G401.6 (cell line): ENCODE measurements at regions not wholly inside any gene's neighbourhood (a gene's known extent, or its start where the extent isn't known, plus 50 kb on each side); places are given as distances from the start of the nearest gene placed in this dataset.

Source experiments
- FAIRE-seq: peaks from 2 replicates; lab custom pipeline; 2012; peaks lifted over from hg19 to GRCh38; lab: Jason Lieb, UNC

- FAIRE-seq = no peak
Observed at GRCh38 chr4:138310991-138311390, 68.8 kb upstream of the SLC7A11 start.

DNA sequence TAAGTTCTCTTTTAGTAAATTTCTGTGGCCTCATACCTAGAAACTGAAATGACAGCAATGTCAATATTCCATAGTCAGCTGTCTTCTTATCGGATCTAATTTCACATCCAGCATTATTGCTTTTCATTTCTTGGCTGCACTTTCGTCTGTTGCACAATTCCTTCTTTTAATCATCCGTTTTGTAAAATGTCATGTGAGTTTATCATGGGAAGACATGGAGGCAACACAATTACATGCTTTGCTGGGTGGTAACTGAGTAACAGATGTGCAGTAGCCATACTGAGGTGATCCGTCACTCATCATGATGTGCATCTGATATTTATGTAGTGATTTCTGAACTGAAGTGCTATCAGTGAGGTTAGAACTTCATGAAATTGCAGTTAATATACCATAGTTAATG lies 68.3 kb upstream of the SLC7A11 start:
- FAIRE-seq = no peak

DNA sequence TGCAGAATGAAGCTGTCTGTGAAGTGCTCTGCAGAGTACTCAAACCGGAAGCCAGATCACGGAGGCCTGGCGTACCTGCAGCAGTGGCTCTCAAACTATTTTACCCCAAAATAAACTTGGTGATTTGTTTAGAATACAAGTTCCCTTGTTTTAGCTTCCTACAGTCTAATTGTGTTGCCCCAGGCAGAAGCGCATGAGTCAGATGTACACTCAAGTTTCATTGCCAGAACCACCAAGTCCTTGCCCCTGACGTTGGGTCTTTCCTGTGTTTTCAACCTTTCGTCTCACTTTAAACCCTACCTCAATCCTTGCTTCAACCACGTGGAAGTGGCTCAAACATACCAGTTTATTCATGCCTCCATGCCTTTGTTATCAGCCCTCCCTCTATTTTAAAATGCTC lies 66.2 kb upstream of the SLC7A11 start:
- FAIRE-seq = no peak

DNA sequence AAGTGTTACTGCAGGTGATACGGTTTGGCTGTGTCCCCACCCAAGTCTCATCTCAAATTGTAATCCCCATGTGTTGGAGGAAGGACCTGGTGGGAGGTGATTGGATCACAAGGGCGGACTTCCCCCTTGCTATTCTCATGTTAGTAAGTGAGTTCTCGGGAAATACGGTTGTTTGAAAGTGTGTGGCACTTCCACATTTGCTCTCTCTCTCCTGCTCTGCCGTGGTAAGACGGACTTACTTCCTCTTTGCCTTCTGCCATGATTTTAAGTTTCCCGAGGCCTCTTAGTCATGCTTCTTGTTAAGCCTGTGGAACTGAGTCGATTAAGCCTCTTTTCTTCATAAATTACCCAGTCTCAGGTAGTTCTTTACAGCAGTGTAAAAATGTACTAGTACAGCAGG lies 65.2 kb upstream of the SLC7A11 start:
- FAIRE-seq = no peak

- FAIRE-seq = no peak
Observed at GRCh38 chr4:138305050-138305449, 62.9 kb upstream of the SLC7A11 start.

DNA sequence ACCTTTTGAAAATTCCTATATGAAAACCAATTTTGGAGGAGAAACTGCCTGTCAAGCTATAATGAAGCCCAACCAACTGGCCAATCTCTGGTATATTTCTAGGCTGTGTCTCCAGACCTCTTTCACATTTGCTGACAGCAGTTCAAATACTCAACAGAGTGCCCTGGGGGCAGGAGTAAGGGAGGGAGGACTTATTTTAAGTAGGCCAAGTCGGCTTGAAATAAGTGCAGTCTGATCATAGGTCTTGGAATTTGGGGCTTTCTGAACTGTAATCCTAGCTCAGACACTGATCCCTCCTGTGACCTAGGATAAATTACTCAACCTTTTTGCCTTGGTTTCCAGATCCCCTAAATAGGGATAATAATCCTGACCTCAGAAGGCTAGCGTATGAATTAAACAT lies 59.4 kb upstream of the SLC7A11 start:
- FAIRE-seq = no peak

DNA sequence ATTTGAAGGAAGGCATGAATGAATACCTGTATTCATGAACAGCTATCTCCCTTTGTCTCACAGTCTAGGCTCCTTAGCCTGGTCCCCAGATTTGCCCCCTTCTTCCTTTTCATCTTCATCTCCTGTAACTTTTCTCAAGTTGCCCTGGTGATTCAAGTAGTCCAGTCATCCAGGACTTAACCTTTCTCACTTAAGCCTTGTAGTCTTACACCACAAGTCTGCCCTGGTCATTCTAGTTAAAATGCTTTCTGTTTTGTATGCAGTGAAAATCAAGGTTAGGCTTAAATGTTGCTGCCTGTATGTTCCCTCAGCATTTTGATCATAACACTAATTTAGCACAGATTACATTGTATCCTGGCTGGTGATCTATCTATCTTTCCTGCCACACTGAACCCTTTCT lies 58.5 kb upstream of the SLC7A11 start:
- no peak for FAIRE-seq

DNA sequence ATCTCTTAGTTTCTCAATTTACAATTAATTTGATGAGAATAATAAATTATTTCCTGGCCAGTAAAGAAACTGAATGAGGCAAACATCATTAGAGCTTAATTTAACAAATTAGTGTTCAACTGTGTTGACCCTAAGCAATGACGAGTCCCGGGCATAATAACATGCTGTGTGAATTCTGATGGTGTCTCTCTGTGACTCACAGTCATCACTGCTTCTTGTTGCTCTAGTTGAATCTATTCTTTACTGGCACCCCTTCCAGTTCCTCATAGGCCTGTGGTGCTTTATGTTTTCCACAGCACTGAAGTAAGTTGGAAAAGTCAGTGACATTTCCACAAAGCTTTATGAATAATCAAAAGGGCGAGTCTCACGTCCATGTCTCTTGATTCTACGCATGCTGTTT lies 57.7 kb upstream of the SLC7A11 start:
- FAIRE-seq = no peak

DNA sequence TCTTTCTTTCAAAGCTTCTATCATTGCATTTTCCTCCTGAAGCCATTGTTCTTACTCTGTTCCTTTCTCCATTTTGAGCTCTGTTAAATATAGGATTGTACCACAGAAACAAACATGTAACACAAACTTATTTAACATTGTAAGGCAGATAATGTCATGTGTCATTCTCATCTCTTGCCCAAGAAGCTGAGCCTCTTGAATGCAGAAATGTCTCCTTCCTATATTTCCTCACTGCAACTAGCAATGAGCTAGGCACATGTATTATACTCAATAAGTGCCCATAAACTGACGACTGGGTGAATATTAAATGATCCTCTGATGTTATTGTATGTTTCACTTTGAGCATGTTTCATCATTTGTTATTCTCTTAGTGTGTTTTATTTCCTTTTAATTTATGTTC lies 56.7 kb upstream of the SLC7A11 start:
- no peak for FAIRE-seq

DNA sequence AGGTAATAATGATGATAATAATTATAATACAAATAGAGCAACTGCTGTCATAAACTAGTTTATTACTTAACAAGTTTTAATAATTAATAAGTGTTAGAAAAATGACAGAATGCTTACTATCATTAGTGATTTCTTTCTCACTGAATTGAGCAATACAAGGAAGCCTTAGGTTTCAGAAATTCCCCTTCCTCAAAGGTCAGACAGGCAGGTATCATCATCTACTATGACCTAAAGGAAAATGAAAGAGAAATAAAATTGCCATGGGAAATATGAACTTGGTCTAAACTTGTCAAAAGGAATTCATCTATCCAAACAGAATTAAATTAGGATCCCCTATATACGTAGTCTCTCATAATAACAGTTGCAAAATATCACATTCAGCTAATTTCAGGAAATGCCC lies 56.3 kb upstream of the SLC7A11 start:
- no peak for FAIRE-seq

DNA sequence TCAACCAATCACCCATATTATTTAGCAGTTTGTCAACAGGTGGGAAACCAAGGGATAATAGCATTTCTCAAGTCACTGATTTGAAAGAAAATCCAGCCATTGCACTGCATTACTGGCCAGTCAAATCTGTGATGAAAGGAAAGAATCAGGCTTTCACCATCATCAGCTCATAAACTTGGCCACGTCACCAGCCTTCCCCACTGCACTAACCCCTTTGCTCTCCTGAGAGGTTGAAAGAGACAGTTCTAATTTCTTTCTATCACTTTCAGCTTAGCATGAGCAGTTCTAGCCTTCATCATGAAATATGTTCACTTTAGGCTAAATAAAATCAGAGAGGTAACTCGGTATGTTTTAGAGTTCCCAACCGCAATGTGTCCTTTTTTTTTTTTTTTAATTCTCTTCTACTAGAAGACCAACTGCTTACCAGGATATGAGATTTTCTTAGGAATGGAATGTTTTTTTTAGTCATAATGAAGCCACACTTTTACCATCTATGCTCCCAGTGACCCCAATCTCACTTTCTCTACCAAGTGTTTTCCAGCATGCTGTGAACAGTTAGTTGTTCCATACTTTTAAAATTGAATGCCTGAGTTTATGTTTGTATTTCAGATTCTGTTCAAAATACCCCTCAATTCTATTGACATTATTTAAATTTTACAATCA lies 55.7 kb upstream of the SLC7A11 start:
- FAIRE-seq = no peak

GRCh38 chr4:138292321-138292720 lies 50.2 kb upstream of the SLC7A11 start:
- FAIRE-seq = no peak
